Right lung (tissue), 2 donors: ENCODE measurements at regions not wholly inside any gene's neighbourhood (a gene's known extent, or its start where the extent isn't known, plus 50 kb on each side); places are given as distances from the start of the nearest gene placed in this dataset.

Experiments
- DNase-seq, 2 donors: peaks; one replicate each; pipeline ENCODE4 v3.0.0-alpha.2; 2013

DNA sequence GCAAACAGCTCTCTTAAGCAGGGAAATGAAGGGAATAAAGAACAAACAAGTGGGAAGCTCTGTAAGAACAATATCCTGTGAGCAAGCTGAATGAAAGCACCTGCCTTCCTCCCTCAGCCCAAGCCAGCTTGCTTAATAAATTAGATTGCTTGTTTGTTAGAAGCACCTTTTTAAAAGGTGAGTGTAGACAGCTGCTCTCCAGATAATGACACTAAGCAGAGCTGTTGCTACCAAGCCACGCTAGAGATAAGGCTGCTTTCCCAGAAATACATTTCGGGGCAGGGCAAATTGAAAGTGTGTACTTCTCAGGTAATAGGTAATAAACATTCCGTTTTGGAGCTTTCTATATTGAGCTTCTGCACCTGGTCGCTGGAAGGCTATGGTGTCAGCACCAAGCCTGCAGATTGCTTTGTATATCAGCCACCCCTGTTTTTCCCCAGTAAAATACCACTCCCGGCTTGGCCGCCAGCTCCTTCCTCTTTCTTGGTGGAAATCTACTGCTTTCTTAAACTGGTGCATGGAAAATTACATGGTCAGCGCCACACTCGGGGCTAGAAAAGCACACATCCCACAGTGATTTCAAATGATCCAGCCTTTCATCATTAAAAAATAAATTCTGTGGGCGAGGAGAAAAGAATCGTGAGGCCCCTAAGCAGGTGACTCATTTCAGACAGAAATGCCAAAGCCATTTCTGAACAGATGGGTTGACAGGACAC is 151.3 kb downstream of the ETS2 start:
- no peak for DNase-seq

DNA sequence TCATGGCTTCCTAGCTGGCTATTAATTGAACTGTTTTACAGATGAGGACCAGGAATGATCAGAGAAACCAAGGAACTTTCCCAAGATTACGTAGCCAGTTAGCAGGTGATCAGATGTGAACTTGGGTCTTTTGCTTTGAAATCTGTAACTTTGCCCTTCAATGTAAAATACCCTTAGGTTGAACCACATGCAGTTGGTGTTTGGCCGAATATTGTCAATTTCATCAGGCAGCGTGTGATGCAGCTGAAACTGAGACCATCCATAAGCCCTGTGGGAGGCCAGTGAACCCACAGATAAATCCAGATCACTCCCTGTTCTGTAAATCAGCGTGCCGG is 150.8 kb downstream of the ETS2 start:
- DNase-seq = no peak

- no peak for DNase-seq
Measured at GRCh38 chr21:38956007-38956406, 150.3 kb downstream of the ETS2 start.

DNA sequence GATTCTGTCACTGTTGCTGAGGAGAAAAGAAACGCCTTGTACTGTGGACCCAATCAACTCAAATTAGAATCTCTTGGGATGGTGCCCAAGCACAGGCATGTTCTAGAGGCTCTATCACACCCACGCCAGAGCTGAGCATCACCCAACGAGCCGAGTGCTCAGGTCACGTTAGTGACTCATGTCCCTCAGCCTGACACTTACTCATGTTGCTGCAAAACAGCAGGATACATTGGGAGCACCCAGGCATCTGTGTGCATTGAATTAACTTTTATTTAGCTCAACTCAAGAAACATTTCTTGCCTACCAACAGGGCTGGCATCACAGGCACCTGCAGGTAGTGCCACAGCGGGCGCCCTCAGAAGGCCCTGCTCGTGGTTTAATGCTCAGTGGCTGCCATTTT is 149.8 kb downstream of the ETS2 start:
- no peak for DNase-seq

DNA sequence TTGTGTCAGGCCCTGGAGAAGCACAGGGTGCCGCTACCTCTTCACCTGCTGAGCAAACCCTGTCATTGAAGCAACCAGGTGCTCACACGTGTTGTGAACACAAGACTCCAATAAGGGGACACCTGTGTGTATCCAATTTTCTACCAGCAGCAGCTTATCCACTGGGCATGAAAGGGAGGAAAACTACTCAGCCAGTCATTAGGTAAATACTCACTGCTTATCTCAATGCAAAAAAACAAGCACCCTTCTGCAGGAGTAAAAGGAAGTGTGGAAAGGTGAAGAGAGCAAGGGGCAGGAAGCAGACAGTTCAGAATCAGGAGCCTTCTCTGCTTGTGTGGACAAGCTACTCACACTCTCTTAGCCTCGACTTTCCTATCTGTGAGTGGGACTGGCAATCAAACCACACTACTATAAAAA is 148.9 kb downstream of the ETS2 start:
- DNase-seq = no peak

DNA sequence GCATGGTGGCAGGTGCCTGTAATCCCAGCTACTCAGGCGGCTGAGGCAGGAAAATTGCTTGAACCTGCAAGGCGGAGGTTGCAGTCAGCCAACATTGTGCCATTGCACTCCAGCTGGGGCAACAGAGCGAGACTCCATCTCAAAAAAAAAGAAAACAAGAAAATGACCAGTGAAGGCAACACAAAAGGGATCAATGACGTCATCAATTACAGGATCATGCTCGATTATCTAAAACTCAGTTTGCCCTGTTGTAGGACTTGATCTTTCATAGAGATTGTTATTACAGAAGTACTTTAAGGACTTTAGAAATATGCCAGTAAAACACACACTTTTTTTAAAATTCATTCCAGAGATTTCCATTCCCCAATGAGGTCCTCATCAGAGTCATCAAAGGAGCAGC is 147.8 kb downstream of the ETS2 start:
- no peak for DNase-seq

GRCh38 chr21:38952890-38953289 is 147.2 kb downstream of the ETS2 start:
- no peak for DNase-seq

DNA sequence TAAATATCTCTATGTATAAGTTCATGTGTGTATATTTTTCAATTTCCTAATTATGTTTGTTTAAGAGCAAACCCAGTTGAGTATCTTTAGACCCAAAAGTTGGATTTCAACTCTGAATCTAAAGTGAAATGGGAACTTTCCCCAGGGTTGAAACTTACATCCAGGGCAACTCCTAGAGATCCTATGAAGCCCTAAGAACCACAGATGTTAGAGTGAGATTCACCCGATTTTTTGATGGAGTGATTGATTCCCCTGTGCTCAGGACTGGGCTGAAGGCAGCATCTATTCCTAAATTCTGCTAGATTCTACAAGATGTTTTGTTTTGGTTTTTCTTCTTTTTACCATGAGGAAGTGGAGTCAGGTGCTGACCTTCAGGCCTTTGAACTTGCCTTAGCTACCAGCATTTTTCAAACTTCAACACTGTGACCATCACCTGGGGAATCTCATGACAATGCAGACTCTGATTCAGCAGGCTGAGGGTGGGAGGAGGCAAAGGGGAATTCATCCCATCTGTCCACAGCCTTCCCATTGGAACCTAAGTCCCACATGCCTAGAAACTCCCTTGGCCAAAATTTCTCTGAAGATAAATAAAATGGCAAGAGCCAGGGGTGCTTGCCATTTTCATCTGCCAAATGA is 145.5 kb downstream of the ETS2 start:
- DNase-seq = no peak

- no peak for DNase-seq
Measured at GRCh38 chr21:38950435-38951094, 144.8 kb downstream of the ETS2 start.

GRCh38 chr21:38949070-38949380 is 143.3 kb downstream of the ETS2 start:
- DNase-seq = no peak

- DNase-seq = no peak
Measured at GRCh38 chr21:38948377-38949069, 142.8 kb downstream of the ETS2 start.

GRCh38 chr21:38945545-38946245 is 140.0 kb downstream of the ETS2 start:
- DNase-seq = no peak

DNA sequence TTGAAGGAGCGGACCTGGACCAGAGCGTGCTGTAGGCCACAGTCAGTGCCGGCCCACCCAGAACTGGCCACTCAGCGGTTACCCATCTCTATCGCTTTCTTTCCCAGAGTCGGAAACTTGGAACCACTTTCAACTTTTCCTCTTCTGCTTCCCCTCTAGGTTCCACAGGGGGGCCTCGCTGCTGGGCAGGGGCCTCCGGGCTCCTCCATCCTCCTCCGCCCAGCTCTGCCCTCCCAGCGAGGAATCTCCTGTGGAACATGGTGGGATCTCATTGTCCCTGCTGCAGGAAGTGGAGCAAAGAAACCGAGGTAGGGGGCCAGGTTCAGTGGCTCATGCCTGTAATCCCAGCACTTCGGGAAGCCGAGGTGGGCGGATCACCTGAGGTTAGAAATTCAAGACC is 139.2 kb downstream of the ETS2 start:
- DNase-seq = no peak

DNA sequence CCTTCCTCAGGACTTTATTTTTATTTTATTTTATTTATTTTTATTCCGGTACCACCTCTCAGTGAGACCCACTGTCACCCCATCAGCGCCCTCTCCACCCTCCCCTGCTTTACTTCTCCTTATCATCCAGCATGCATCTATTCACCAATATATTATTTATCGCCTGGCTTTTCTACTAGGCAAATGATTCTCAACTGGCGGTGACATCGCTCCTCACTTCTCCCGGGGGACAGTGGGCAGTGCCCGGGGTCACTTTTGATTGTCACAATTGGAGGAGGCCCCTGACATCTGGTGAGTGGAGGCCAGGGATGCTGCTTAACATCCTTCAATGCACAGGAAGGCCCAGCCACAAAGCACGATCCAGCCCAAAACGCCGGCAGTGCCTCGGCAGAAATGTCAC is 138.7 kb downstream of the ETS2 start:
- DNase-seq = no peak

GRCh38 chr21:38942748-38943211 is 137.1 kb downstream of the ETS2 start:
- DNase-seq = no peak

DNA sequence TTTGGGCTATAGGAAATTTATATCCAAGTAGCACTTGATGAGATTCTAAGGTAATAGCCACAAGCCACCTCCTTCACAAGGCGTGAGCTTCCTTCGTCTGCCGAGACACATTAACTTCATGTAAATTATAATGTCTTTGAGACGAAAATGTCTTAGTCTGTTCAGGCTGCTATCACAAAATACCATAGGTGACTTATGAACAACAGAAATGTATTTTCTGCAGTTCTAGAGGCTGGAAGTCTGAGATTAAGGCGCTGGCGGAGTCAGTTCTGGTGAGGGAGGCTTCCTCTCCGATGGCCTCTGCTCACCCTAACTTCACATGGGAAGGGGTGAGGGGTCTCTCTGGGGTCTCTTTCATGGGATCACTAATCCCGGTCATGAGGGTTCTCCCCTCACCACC is 133.0 kb downstream of the ETS2 start:
- DNase-seq = no peak

DNA sequence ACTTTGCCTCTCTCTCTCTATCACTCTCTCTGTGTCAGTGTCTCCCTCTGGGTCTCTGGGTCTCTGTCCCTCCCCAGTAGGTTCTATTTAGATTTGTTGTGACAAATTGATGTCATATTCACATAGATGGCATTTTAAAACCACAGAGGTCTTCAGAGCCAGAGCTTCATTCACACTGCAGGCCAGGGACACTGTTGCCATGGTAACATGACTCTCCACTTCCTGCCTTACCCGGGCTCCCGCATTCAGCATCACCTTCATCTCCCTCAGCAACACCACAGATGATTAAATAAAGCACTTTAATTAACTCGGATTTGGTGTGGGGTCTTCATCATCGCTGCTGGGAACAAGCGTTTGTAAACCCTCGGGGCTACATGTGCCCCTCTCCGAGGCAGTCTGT is 132.6 kb downstream of the ETS2 start:
- DNase-seq = no peak

DNA sequence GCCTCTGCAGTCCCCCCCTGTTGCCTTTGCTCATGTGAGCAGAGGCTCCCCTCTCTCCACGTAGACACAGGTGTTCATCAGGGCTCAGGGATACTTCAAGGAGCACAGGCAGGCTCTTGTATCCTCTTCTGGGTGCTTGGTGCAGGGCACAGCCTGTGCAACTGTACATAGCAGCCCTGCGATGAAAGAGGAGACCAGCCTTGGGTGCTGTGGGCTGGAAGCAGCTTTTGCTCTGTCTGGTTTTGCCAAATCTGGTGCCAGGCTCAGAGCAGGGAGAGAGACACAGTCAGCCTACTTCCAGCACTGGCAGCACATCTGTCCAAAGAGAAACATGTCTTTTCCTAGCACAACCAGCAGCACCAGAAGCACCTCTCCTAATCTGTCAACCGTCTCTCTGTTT is 132.1 kb downstream of the ETS2 start:
- DNase-seq = no peak

DNA sequence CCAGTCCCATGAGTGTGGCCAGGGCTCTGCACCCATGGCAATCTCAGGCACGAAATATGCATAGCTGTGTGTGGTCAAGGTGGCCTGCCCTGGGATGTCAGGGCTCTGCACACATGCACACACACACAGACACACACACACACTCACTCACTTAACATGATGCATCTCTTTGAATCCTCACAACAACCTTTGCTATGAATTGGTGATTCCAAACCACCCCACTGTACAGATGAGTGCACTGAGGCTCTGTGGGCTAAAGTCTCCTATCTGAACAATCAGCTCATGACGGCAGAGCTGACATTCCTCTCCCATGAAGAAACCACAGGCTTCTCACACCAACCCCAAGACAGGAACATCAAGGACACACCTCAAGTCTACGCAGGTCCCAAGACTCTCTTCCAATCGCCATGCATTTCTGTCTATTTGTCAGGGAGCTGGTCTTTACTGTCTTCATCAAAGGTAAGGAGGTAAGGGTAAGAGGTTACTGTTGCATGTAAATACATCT is 131.6 kb downstream of the ETS2 start:
- DNase-seq = no peak

DNA sequence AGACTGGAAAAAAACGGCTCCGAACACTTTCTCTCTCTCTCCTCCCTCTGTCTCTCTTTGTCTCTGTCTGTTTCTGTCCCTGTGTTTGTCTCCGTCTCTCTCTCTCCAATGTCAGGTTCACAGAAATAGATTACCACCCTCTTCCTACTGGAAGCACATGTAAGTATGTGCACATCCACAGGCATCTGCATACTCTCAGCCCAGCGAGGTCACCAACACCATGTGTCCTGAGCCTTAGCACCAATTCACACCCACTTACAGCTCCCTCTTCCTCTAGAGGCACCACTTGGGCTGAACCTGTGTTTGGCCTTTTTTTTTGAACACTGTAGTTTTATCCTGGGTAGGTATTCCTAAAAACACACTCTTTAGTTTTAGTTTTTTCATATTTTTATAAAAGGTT is 130.5 kb downstream of the ETS2 start:
- no peak for DNase-seq

GRCh38 chr21:38933731-38934130 is 128.0 kb downstream of the ETS2 start:
- DNase-seq = no peak

GRCh38 chr21:38931291-38931690 is 125.6 kb downstream of the ETS2 start:
- DNase-seq = no peak
